Esophagus muscularis mucosa (tissue), 4 donors: ENCODE measurements at regions not wholly inside any gene's neighbourhood (a gene's known extent, or its start where the extent isn't known, plus 50 kb on each side); places are given as distances from the start of the nearest gene placed in this dataset.

Experiments
- DNase-seq: peaks from one replicate; pipeline ENCODE4 v3.0.0-alpha.2; 2017; ENCODE audit errors: extremely low spot score
- H3K27ac ChIP-seq, 4 donors: fragments of 200-600 bp; sonication (generic); replicated peaks in 1 of 4; 1 replicate in 3 of 4; 2 replicates in 1 of 4; pipeline ENCODE4 v1.5.1; 2016 to 2019; ENCODE audit warnings: mild to moderate bottlenecking in 1 of 4
- H3K27me3 ChIP-seq, 4 donors: fragments of 200-600 bp; sonication (generic); one replicate each; pipeline versions ENCODE4 v1.5.1 to v1.6.0; 2016 to 2019
- H3K36me3 ChIP-seq, 4 donors: fragments of 200-600 bp; sonication (generic); one replicate each; pipeline ENCODE4 v1.5.1; 2016 to 2019
- H3K4me1 ChIP-seq, 4 donors: fragments of 200-600 bp; sonication (generic); one replicate each; pipeline ENCODE4 v1.5.1; 2016 to 2019
- H3K4me3 ChIP-seq, 4 donors: fragments of 200-600 bp; sonication (generic); 1 replicate in 2 of 4; 2 replicates in 2 of 4; pipeline ENCODE4 v1.5.1; 2016 to 2019; ENCODE audit warnings: mild to moderate bottlenecking in 4 of 4, moderate library complexity in 1 of 4
- H3K9me3 ChIP-seq, 4 donors: fragments of 200-600 bp; sonication (generic); 1 replicate in 3 of 4; 2 replicates in 1 of 4; pipeline ENCODE4 v1.5.1; 2016 to 2019
- CTCF ChIP-seq, 3 experiments: fragments of 200-600 bp in 2 of 3; fragments of 450-650 bp in 1 of 3; sonication (generic) in 2 of 3; IDR thresholded peaks; one replicate each; pipeline ENCODE4 v1.5.1; 2017 to 2019; ENCODE audit warnings: antibody characterized with exemption in 3 of 3, mild to moderate bottlenecking in 2 of 3, moderate library complexity in 1 of 3
- EP300 ChIP-seq: sonication (generic); formaldehyde crosslinking; IDR thresholded peaks from one replicate; pipeline ENCODE4 v1.6.1; 2017; ENCODE audit warnings: antibody characterized with exemption
- POLR2A ChIP-seq: fragments of 450-650 bp; IDR thresholded peaks from one replicate; pipeline ENCODE4 v1.6.1; 2017; ENCODE audit warnings: antibody characterized with exemption, moderate library complexity, mild to moderate bottlenecking, low read depth
- POLR2AphosphoS5 ChIP-seq, 2 donors: sonication (generic); formaldehyde crosslinking; IDR thresholded peaks; one replicate each; pipeline ENCODE4 v1.6.1; 2017; ENCODE audit warnings: antibody characterized with exemption in 2 of 2
- WGBS: methylation state at CpG from one replicate; pipeline ENCODE4 v1.1.5; 2018; 5-methylcytosine and 5-hydroxymethylcytosine counted together
- intact Hi-C: fragments of 100-400 bp; cut with DNase I; formaldehyde crosslinking; loops from one replicate; pipeline ENCODE4 v1.15.1; 2023

DNA sequence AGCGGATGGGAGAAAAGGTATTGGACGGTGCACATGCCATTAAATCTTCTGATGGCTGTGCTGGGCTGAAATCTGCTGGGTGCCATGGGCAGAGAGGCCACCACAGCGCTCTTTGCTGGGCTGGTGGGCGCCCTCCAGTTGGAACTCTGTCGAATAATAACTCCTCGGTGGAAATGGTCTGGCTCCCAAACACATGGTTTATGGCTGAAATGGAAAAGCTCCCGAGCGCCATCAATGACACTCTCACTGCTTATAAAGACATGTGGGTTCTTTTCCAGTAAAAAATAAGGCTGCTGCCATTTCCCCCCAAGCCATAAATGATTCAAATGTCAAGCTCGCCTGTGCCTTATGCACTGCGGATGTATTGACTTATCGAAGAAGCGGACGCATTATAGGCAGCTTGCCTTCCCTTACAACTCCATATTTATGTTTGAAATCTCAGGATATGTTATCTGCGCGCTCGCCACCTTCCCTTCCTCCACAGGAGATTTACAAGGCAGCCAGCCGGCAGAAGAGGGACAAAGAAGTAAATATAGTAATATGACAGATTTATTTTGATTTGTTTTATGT, 239.0 kb upstream of the MKI67 start:
- Histone ChIP-seq H3K9me3 (no peaks in the 10 kb centered on the region), H3K4me1 (no peaks in the 10 kb centered on the region), H3K27me3 (peaks cover 0 to 20% (median 0%) of the 10 kb centered on the region in 4 donors), H3K36me3 (no peaks in the 10 kb centered on the region), H3K27ac (no peak overlapping the region), H3K4me3 (no peak overlapping the region)
- DNase-seq = no peak
- intact Hi-C loops = no loop called here
- TF ChIP-seq POLR2AphosphoS5 (IDR thresholded peaks at IDR 0.05) (no peak), EP300 (no peak), POLR2A (no peak), CTCF (IDR thresholded peaks at IDR 0.05) (no peak)
- WGBS = 85% methylated on average over 17 of the region's 17 CpGs

GRCh38 chr10:128367807-128368206, 241.6 kb upstream of the MKI67 start:
- peak; percentile 75 for DNase-seq
- H3K27ac ChIP-seq = no peak overlapping the region
- intact Hi-C loops = no loop called here
- H3K4me1 ChIP-seq = no peaks in the 10 kb centered on the region
- TF ChIP-seq POLR2AphosphoS5 (IDR thresholded peaks at IDR 0.05) = no peak
- TF ChIP-seq CTCF (IDR thresholded peaks at IDR 0.05) = no peak
- TF ChIP-seq EP300 = no peak
- no peak for TF ChIP-seq POLR2A
- no peaks in the 10 kb centered on the region for H3K9me3 ChIP-seq
- H3K36me3 ChIP-seq = no peaks in the 10 kb centered on the region
- no peak overlapping the region for H3K4me3 ChIP-seq
- 82% methylated on average over 3 of the region's 3 CpGs for WGBS
- H3K27me3 ChIP-seq = peaks cover 0 to 20% (median 0%) of the 10 kb centered on the region in 4 donors

DNA sequence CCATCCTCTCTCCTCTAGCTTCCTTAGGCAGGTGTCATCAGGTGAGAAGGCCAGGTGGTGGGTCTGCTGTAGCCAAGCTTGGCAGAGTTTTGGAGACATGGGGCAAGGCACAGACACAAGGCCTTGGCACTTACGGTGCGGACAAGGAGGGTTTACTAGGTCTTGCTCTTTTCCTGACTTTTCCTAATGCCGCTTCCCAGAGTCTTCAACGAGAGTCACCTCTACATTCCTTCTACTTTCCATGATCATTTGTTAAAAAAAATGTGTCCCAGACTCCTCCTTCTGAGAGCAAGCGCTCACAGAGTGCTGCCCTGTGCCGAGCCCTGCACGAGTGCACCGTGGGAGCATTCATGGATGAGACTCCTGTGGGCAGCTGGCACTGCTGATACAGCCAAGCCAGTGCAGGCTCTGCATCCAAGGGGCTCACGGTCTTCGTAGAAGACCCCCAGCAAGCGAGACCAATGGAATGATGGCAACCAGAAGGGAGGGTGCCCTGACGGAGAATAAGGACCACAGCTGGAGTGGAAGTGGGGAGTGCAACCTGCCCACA, 243.0 kb upstream of the MKI67 start:
- H3K4me3 ChIP-seq = no peak overlapping the region
- H3K4me1 ChIP-seq = no peaks in the 10 kb centered on the region
- H3K36me3 ChIP-seq = no peaks in the 10 kb centered on the region
- no peak overlapping the region for H3K27ac ChIP-seq
- H3K9me3 ChIP-seq = no peaks in the 10 kb centered on the region
- intact Hi-C loops = no loop called here
- H3K27me3 ChIP-seq = peaks cover 0 to 31% (median 0%) of the 10 kb centered on the region in 4 donors
- peak; percentile 88 for DNase-seq
- TF ChIP-seq POLR2A (no peak), EP300 (no peak), CTCF (IDR thresholded peaks at IDR 0.05) (no peak), POLR2AphosphoS5 (IDR thresholded peaks at IDR 0.05) (no peak)
- 89% methylated on average over 8 of the region's 12 CpGs for WGBS

DNA sequence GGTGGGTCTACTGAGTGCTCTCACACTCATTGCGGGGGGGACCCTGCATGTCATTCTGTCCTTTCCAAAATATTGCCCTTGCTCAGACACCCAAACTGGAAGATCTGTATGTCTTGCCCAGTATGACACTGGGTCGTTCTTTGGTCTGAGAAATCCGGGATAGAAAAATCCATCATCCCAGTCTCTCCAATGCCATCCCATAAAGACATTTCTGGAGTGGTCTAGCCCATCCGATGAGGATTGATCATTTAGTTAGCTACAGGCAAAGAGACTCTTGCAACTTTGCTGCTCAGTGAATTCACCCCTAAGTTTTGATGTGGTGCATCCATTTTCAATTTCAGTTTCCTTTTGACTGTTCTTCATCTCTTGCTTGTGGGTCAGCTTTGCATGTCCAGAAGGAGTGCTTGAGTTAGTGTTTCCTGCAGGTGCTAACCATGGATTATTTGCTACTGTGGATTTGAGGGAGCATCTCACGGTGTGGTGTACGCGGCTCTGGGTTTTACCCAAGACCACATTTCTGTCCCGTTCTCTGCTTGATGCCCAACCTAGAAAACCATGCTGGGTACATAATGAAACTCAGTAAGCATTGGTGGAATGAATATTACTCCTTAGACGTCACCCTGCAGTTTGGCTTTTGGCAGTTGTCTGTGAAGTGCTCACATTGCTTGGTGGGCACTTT, 247.0 kb upstream of the MKI67 start:
- H3K9me3 ChIP-seq = no peaks in the 10 kb centered on the region
- H3K36me3 ChIP-seq = no peaks in the 10 kb centered on the region
- peak; percentile 87 for DNase-seq
- intact Hi-C loops = no loop called here
- TF ChIP-seq EP300 (no peak), POLR2A (no peak), POLR2AphosphoS5 (IDR thresholded peaks at IDR 0.05) (no peak), CTCF (IDR thresholded peaks at IDR 0.05) (no peak)
- no peaks in the 10 kb centered on the region for H3K4me1 ChIP-seq
- no peak overlapping the region for H3K4me3 ChIP-seq
- peaks cover 0 to 26% (median 0%) of the 10 kb centered on the region in 4 donors for H3K27me3 ChIP-seq
- 91% methylated on average over 9 of the region's 9 CpGs for WGBS
- no peak overlapping the region for H3K27ac ChIP-seq
